Upper lobe of left lung (tissue), 4 donors: ENCODE measurements at regions not wholly inside any gene's neighbourhood (a gene's known extent, or its start where the extent isn't known, plus 50 kb on each side); places are given as distances from the start of the nearest gene placed in this dataset.

Experiments
- EP300 ChIP-seq, 4 donors: sonication (generic); formaldehyde crosslinking; IDR thresholded peaks; one replicate each; pipeline ENCODE4 v1.5.1; 2017; ENCODE audit warnings: antibody characterized with exemption in 4 of 4, control low read depth in 2 of 4
- POLR2A ChIP-seq, 4 donors: fragments of 450-650 bp; IDR thresholded peaks; one replicate each; pipeline ENCODE4 v1.5.1; 2016 to 2017; ENCODE audit warnings: antibody characterized with exemption in 4 of 4, mild to moderate bottlenecking in 2 of 4
- TF ChIP-seq, protein P1 (sequence below), 6 experiments: fragments of 450-650 bp in 4 of 6; fragments of 200-600 bp in 2 of 6; sonication (generic) in 2 of 6; IDR thresholded peaks; one replicate each; pipeline ENCODE4 v1.5.1; 2016 to 2019; ENCODE audit warnings: antibody characterized with exemption in 6 of 6

DNA sequence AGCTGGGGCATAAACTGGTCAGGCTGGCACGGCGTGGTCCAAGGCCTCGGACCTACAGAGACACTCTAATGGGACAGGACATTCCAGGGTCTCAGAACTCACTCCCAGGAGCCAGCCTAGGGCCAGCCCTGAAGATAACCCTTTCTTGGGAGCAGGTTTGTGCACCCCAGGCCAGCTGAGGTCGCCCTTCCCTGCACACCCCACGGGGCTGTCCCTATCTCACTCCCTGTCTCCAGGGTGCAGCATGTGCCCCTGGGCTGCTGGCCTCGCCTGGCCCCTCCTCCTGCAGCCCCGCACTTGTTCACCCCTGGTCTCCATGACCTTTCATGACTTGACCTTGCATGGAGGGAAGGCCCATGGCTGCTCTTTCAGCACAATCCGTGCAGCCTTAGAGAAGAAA, 1321.8 kb downstream of the BRD1 start:
- TF ChIP-seq, protein P1, sequence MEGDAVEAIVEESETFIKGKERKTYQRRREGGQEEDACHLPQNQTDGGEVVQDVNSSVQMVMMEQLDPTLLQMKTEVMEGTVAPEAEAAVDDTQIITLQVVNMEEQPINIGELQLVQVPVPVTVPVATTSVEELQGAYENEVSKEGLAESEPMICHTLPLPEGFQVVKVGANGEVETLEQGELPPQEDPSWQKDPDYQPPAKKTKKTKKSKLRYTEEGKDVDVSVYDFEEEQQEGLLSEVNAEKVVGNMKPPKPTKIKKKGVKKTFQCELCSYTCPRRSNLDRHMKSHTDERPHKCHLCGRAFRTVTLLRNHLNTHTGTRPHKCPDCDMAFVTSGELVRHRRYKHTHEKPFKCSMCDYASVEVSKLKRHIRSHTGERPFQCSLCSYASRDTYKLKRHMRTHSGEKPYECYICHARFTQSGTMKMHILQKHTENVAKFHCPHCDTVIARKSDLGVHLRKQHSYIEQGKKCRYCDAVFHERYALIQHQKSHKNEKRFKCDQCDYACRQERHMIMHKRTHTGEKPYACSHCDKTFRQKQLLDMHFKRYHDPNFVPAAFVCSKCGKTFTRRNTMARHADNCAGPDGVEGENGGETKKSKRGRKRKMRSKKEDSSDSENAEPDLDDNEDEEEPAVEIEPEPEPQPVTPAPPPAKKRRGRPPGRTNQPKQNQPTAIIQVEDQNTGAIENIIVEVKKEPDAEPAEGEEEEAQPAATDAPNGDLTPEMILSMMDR (IDR thresholded peaks at IDR 0.05): no peak
- no peak for TF ChIP-seq POLR2A (IDR thresholded peaks at IDR 0.05)
- TF ChIP-seq EP300 (IDR thresholded peaks at IDR 0.05): no peak
